Heart right ventricle (tissue), 16 donors: ENCODE measurements at regions not wholly inside any gene's neighbourhood (a gene's known extent, or its start where the extent isn't known, plus 50 kb on each side); places are given as distances from the start of the nearest gene placed in this dataset.

Source experiments
- ATAC-seq, 8 donors: fragments of 200-7000 bp; cut with Tn5 transposase; one replicate each; pipeline ENCODE4 v1.9.1; 2020; ENCODE audit warnings: mild to moderate bottlenecking in 8 of 8, moderate library complexity in 8 of 8, moderate number of reproducible peaks in 1 of 8
- DNase-seq, 2 donors: peaks; one replicate each; pipeline ENCODE4 v3.0.0-alpha.2; 2020
- H3K27ac ChIP-seq, 10 donors: fragments of 200-600 bp; sonication (generic) in 2 of 10; one replicate each; pipeline versions ENCODE4 v1.5.0 to v1.8.0; 2020 to 2022; ENCODE audit warnings: mild to moderate bottlenecking in 3 of 10
- H3K27me3 ChIP-seq, 7 donors: fragments of 200-600 bp; one replicate each; pipeline ENCODE4 v1.8.0; 2021 to 2022; ENCODE audit warnings: mild to moderate bottlenecking in 2 of 7
- H3K36me3 ChIP-seq, 9 donors: fragments of 200-600 bp; sonication (generic) in 1 of 9; one replicate each; pipeline versions ENCODE4 v1.5.0 to v1.8.0; 2020 to 2022; ENCODE audit warnings: mild to moderate bottlenecking in 2 of 9
- H3K4me1 ChIP-seq, 9 donors: fragments of 200-600 bp; sonication (generic) in 1 of 9; one replicate each; pipeline versions ENCODE4 v1.5.0 to v1.8.0; 2020 to 2022; ENCODE audit warnings: mild to moderate bottlenecking in 4 of 9
- H3K4me3 ChIP-seq, 10 donors: fragments of 200-600 bp; sonication (generic) in 2 of 10; one replicate each; pipeline versions ENCODE4 v1.5.0 to v1.8.0; 2020 to 2022; ENCODE audit warnings: mild to moderate bottlenecking in 7 of 10, moderate library complexity in 2 of 10
- H3K9me3 ChIP-seq, 11 donors: fragments of 200-600 bp in 10 of 11; sonication (generic) in 2 of 11; one replicate each; pipeline versions ENCODE4 v1.5.0 to v1.8.0; 2013 to 2022; ENCODE audit warnings: mild to moderate bottlenecking in 2 of 11, control low read depth in 1 of 11, moderate library complexity in 1 of 11
- WGBS, 2 donors: extraction: QIAGEN DNeasy Blood & Tissue Kit; methylation state at CpG; one replicate each; pipeline ENCODE4 v1.1.7; 2013; ENCODE audit warnings: inconsistent platforms in 1 of 2; 5-methylcytosine and 5-hydroxymethylcytosine counted together
- intact Hi-C, 10 donors: fragments of 100-400 bp; cut with DNase I; formaldehyde crosslinking; loops; one replicate each; pipeline versions ENCODE4 v1.11.1 to v1.14.2; 2022
- TF ChIP-seq, protein P1 (sequence below), 9 donors: fragments of 200-600 bp; sonication (generic) in 2 of 9; IDR thresholded peaks; one replicate each; pipeline versions ENCODE4 v1.5.0 to v1.8.0; 2021 to 2022; ENCODE audit warnings: antibody characterized with exemption in 9 of 9, mild to moderate bottlenecking in 5 of 9, moderate library complexity in 1 of 9
- donor health status: Arrhythmogenic right ventricular cardiomyopathy.
- donor health status: ischemic (EF 13 %, LVEDD 7.1; RV severe dilation, severe dysfunction).
- donor health status: healthy with polysubstance abuse.
- donor health status: DM: no; HTN: yes; CAD: no.
- donor health status: DM: no; HTN: no; CAD: no.
- donor health status: ischemic (EF 25% LVEDD 6.9; RV normal size, moderate dysfunction).
- donor health status: ischemic (EF 25% LVEDD 5.7; RV mildly dilated, moderate dysfunction).
- donor health status: healthy.
- donor health status: DM: yes; HTN: yes; CAD: no.
- donor health status: Ischemic cardiomyopathy.
- donor health status: ischemic (EF 35%, LVEDD 5.7; RV mildly dilated, moderate dysfunction).
- donor health status: nonischemic (EF 11% LVEDD 7.7; RV severe dilation, severe dysfunction).
- donor health status: DM: yes; HTN: yes; CAD: no.
- donor health status: PGD.
- donor health status: ischemic (EF 29% LVEDD 5.4; RV normal size, mild dysfunction).
- donor health status: nonischemic (EF 23%, LVEDD 6.1; RV moderate dilation, normal function).

DNA sequence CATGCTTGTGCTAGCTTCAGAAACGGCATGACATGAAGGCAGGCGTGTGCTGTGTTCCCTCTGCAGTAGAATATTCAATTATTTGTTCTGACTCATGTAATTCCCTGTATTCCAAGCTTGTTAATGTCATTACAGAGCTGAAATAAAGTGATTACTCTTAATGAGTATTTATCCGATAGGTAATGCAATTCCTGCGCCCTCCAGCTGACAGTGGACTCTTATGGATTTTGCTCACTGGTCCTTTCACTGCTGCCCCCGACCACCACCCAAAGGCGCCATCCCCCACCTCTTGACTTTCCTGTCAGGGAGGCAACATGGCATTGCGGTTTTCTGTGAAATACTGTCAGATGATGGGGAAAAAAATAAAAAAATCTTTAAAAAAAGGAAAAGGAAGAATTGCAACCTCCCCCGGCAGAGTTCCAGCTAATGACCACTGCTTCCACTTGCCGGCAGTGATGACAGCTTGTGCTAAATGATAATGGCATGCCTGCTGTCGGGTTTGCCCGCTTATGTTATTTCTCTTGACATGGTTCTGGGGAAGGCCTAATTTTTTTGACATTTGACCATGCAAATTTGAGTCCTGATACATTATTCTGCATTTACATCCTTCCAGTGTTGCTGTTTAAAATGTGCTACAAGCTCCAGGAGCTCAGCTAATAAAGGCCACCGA is 335.3 kb upstream of the ADAMTS16 start:
- Histone ChIP-seq H3K27ac (no peak overlapping the region), H3K36me3 (no peaks in the 10 kb centered on the region), H3K9me3 (peaks cover 0 to 13% (median 0%) of the 10 kb centered on the region in 11 donors), H3K27me3 (peaks cover 0 to 6% (median 0%) of the 10 kb centered on the region in 7 donors), H3K4me1 (no peaks in the 10 kb centered on the region), H3K4me3 (no peak overlapping the region)
- ATAC-seq (no peak), DNase-seq (no peak)
- WGBS, 2 donors: 48 to 49% methylated on average over 12 of the region's 12 CpGs
- intact Hi-C loops: no loop called here
- TF ChIP-seq, protein P1, sequence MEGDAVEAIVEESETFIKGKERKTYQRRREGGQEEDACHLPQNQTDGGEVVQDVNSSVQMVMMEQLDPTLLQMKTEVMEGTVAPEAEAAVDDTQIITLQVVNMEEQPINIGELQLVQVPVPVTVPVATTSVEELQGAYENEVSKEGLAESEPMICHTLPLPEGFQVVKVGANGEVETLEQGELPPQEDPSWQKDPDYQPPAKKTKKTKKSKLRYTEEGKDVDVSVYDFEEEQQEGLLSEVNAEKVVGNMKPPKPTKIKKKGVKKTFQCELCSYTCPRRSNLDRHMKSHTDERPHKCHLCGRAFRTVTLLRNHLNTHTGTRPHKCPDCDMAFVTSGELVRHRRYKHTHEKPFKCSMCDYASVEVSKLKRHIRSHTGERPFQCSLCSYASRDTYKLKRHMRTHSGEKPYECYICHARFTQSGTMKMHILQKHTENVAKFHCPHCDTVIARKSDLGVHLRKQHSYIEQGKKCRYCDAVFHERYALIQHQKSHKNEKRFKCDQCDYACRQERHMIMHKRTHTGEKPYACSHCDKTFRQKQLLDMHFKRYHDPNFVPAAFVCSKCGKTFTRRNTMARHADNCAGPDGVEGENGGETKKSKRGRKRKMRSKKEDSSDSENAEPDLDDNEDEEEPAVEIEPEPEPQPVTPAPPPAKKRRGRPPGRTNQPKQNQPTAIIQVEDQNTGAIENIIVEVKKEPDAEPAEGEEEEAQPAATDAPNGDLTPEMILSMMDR (IDR thresholded peaks at IDR 0.05): no peak

DNA sequence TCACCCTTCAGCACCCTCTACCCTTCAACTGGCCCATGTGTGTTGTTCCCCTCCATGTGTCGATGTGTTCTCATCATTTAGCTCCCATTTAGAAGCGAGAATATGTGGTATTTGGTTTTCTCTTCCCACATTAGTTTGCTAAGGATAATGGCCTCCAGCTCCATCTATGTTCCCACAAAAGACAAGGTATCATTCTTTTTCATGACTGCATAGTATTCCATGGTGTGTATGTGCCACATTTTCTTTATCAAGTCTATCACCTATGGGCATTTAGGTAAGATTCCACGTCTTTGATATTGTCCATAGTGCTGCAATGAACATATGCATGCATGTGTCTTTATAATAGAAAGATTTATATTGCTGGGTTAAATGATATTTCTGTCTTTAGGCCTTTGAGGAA is 325.1 kb upstream of the ADAMTS16 start:
- ATAC-seq (no peak), DNase-seq (no peak)
- Histone ChIP-seq H3K27ac (no peak overlapping the region), H3K9me3 (peaks cover 0 to 4% (median 0%) of the 10 kb centered on the region in 11 donors), H3K4me1 (no peaks in the 10 kb centered on the region), H3K36me3 (no peaks in the 10 kb centered on the region), H3K4me3 (no peak overlapping the region), H3K27me3 (no peaks in the 10 kb centered on the region)
- TF ChIP-seq, protein P1 (IDR thresholded peaks at IDR 0.05): no peak
- 70 to 75% methylated on average over 3 of the region's 3 CpGs for WGBS, 2 donors
- intact Hi-C loops: no loop called here

DNA sequence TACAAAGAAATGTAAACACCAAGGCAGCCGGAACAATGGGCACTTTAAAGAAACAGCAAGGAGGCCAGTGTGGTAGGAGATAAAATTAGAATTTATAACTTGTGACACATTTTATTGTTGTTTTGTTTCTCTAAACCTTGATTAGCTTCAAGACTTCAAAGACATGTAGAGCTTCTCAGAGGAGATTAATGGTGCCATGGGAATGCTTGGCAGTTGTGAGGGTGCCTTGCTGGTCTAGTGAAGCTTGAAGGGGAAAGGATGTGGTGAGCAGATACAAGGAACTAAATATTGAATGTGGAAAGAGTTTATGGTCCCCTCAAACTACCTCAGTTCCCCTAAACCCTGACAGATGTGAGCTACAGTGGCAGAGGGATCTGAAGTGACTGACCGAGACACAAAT is 322.4 kb upstream of the ADAMTS16 start:
- H3K4me3 ChIP-seq: no peak overlapping the region
- no peaks in the 10 kb centered on the region for H3K4me1 ChIP-seq
- H3K36me3 ChIP-seq: no peaks in the 10 kb centered on the region
- DNase-seq (no peak), ATAC-seq (no peak)
- H3K9me3 ChIP-seq: peaks cover 0 to 4% (median 0%) of the 10 kb centered on the region in 11 donors
- H3K27me3 ChIP-seq: no peaks in the 10 kb centered on the region
- 76 to 82% methylated on average over 2 of the region's 2 CpGs for WGBS, 2 donors
- TF ChIP-seq, protein P1 (IDR thresholded peaks at IDR 0.05): no peak
- intact Hi-C loops: no loop called here
- H3K27ac ChIP-seq: no peak overlapping the region

DNA sequence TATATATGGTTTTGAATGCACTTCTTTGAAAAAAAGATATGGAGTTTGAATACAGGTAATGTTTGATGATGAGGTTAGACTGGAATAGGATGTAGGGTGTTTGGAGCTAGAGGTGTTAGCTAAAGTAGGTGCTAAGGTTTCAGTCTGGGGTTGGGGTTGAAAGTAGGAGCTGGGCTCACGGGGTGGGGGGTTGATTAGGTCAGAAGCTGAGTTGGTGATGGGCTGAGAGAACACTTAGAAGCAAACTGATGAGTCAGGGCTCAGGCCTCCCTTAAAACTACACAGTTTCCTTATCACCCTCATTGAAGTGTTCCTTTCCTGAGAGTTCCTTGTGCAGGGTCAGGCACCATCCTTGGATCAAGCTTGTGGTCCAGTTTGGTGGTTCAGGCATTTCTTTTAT is 308.8 kb upstream of the ADAMTS16 start:
- no peaks in the 10 kb centered on the region for H3K4me1 ChIP-seq
- DNase-seq (no peak), ATAC-seq (no peak)
- no peaks in the 10 kb centered on the region for H3K9me3 ChIP-seq
- H3K27me3 ChIP-seq: peaks cover 0 to 2% (median 0%) of the 10 kb centered on the region in 7 donors
- H3K27ac ChIP-seq: no peak overlapping the region
- no peaks in the 10 kb centered on the region for H3K36me3 ChIP-seq
- WGBS, 2 donors: 8 to 25% methylated on average over 1 of the region's 1 CpG
- H3K4me3 ChIP-seq: no peak overlapping the region
- TF ChIP-seq, protein P1 (IDR thresholded peaks at IDR 0.05): no peak
- intact Hi-C loops: no loop called here
